OCI-LY7 (cell line): ENCODE measurements at regions not wholly inside any gene's neighbourhood (a gene's known extent, or its start where the extent isn't known, plus 50 kb on each side); places are given as distances from the start of the nearest gene placed in this dataset.

Experiments
- BruUV-seq: library from RNA; stranded (reverse); fragments of 400-500 nt; replicated peaks from 2 replicates; lab custom pipeline; 2021; lab: Mats Ljungman, UMichigan
- CTCF ChIA-PET: fragments of 300-600 bp; sonication (Branson Sonifier 250); formaldehyde crosslinking; loops from one replicate; lab custom pipeline; 2022; ENCODE audit warnings: antibody characterized with exemption; ENCODE audit not compliant: unreplicated experiment; lab: Charles Lee
- POLR2A ChIA-PET: fragments of 300-600 bp; sonication (Branson Sonifier 250); formaldehyde crosslinking; loops from one replicate; lab custom pipeline; 2022; ENCODE audit warnings: antibody characterized with exemption; lab: Charles Lee
- DNase-seq: peaks from one replicate; pipeline ENCODE4 v3.0.0-alpha.2; 2015; ENCODE audit warnings: low spot score
- H2AFZ ChIP-seq: fragments of 200-600 bp; sonication (generic), shearing (Covaris generic); 2 replicates; pipeline ENCODE4 v1.6.1; 2014; ENCODE audit warnings: mild to moderate bottlenecking, antibody characterized with exemption, low read length, moderate library complexity
- H3K27ac ChIP-seq: fragments of 200-600 bp; sonication (generic); 2 replicates; pipeline ENCODE4 v1.5.1; 2014; ENCODE audit warnings: mixed run types, low read depth, mild to moderate bottlenecking, moderate library complexity, low read length, inconsistent platforms; ENCODE audit not compliant: poor library complexity, severe bottlenecking
- H3K36me3 ChIP-seq: fragments of 200-600 bp; sonication (generic); 2 replicates; pipeline ENCODE4 v1.6.1; 2014; ENCODE audit warnings: mild to moderate bottlenecking, antibody characterized with exemption, low read length, moderate library complexity, mixed read lengths; ENCODE audit not compliant: insufficient read depth
- H3K4me1 ChIP-seq: fragments of 200-600 bp; sonication (generic); 2 replicates; pipeline ENCODE4 v1.5.1; 2014; ENCODE audit warnings: mild to moderate bottlenecking, low read length; ENCODE audit not compliant: insufficient read depth, poor library complexity, severe bottlenecking
- H3K4me2 ChIP-seq: fragments of 200-600 bp; sonication (generic); 2 replicates; pipeline ENCODE4 v1.6.1; 2014; ENCODE audit warnings: mild to moderate bottlenecking, low read length
- H3K4me3 ChIP-seq: fragments of 200-600 bp; sonication (generic); 2 replicates; pipeline ENCODE4 v1.5.1; 2014; ENCODE audit warnings: mild to moderate bottlenecking, low read depth, low read length; ENCODE audit not compliant: poor library complexity, severe bottlenecking
- H3K79me2 ChIP-seq: fragments of 200-600 bp; sonication (generic); 2 replicates; pipeline ENCODE4 v1.6.1; 2016; ENCODE audit warnings: low read depth, mild to moderate bottlenecking, low read length, moderate library complexity, mixed read lengths; ENCODE audit not compliant: insufficient read depth
- H3K9me2 ChIP-seq: fragments of 200-600 bp; sonication (generic); 2 replicates; pipeline ENCODE4 v1.6.1; 2016; ENCODE audit warnings: mild to moderate bottlenecking, low read length, mixed read lengths; ENCODE audit not compliant: insufficient read depth
- H3K9me3 ChIP-seq: fragments of 200-600 bp; sonication (generic); 2 replicates; pipeline ENCODE4 v1.6.1; 2014; ENCODE audit warnings: mild to moderate bottlenecking, mixed run types, low read length, mixed read lengths
- H4K20me1 ChIP-seq: fragments of 200-600 bp; sonication (generic); 2 replicates; pipeline ENCODE4 v1.6.1; 2014; ENCODE audit warnings: mild to moderate bottlenecking, antibody characterized with exemption, low read length, moderate library complexity, mixed read lengths; ENCODE audit not compliant: insufficient read depth
- CTCF ChIP-seq: fragments of 200-600 bp; sonication (generic); conservative IDR thresholded peaks from 2 replicates; pipeline ENCODE4 v1.5.1; 2014; ENCODE audit warnings: mild to moderate bottlenecking, antibody characterized with exemption, low read length, moderate library complexity, mixed read lengths
- EZH2phosphoT487 ChIP-seq: fragments of 200-600 bp; sonication (generic); IDR thresholded peaks from 2 replicates; pipeline ENCODE4 v1.6.1; 2018; ENCODE audit warnings: low read depth, borderline replicate concordance, mild to moderate bottlenecking, mixed run types, antibody characterized with exemption, low read length, moderate library complexity, mixed read lengths
- intact Hi-C: fragments of 100-400 bp; cut with micrococcal nuclease; formaldehyde crosslinking; loops from one replicate; pipeline ENCODE4 v1.10.0; 2022; ENCODE audit not compliant: unreplicated experiment

- Histone ChIP-seq H3K4me3 (no peak overlapping the region), H3K9me2 (no peaks in the 10 kb centered on the region), H3K27ac (no peak overlapping the region), H4K20me1 (no peaks in the 10 kb centered on the region), H3K36me3 (no peaks in the 10 kb centered on the region), H3K4me2 (no peak overlapping the region), H3K79me2 (no peaks in the 10 kb centered on the region), H2AFZ (no peak overlapping the region), H3K9me3 (no peaks in the 10 kb centered on the region), H3K4me1 (no peaks in the 10 kb centered on the region)
- intact Hi-C loops: no loop called here
- no TSS peak for BruUV-seq
- TF ChIP-seq CTCF: no peak
- TF ChIP-seq EZH2phosphoT487: no peak
- no peak for DNase-seq
- ChIA-PET CTCF (no interaction called here), POLR2A (no interaction called here)
Observed at GRCh38 chr11:91129596-91129995, 906.7 kb upstream of the CHORDC1 start.

- H3K27ac ChIP-seq: no peak overlapping the region
- BruUV-seq: no TSS peak
- H3K36me3 ChIP-seq: no peaks in the 10 kb centered on the region
- no peak for TF ChIP-seq EZH2phosphoT487
- no peak for TF ChIP-seq CTCF
- H3K4me1 ChIP-seq: no peaks in the 10 kb centered on the region
- H2AFZ ChIP-seq: no peak overlapping the region
- H3K79me2 ChIP-seq: no peaks in the 10 kb centered on the region
- ChIA-PET CTCF (no interaction called here), POLR2A (no interaction called here)
- H4K20me1 ChIP-seq: no peaks in the 10 kb centered on the region
- H3K9me2 ChIP-seq: no peaks in the 10 kb centered on the region
- H3K9me3 ChIP-seq: no peaks in the 10 kb centered on the region
- intact Hi-C loops: no loop called here
- no peak for DNase-seq
- no peak overlapping the region for H3K4me3 ChIP-seq
- H3K4me2 ChIP-seq: no peak overlapping the region
Observed at GRCh38 chr11:91124363-91124762, 901.5 kb upstream of the CHORDC1 start.

- no peaks in the 10 kb centered on the region for H3K4me1 ChIP-seq
- no peaks in the 10 kb centered on the region for H3K79me2 ChIP-seq
- no peaks in the 10 kb centered on the region for H3K9me2 ChIP-seq
- intact Hi-C loops: no loop called here
- no peak for TF ChIP-seq CTCF
- TF ChIP-seq EZH2phosphoT487: no peak
- no peaks in the 10 kb centered on the region for H4K20me1 ChIP-seq
- no peak for DNase-seq
- ChIA-PET POLR2A (no interaction called here), CTCF (no interaction called here)
- no peaks in the 10 kb centered on the region for H3K36me3 ChIP-seq
- H3K4me2 ChIP-seq: no peak overlapping the region
- H3K27ac ChIP-seq: no peak overlapping the region
- no peak overlapping the region for H3K4me3 ChIP-seq
- no peak overlapping the region for H2AFZ ChIP-seq
- no peaks in the 10 kb centered on the region for H3K9me3 ChIP-seq
- no TSS peak for BruUV-seq
Observed at GRCh38 chr11:91115116-91115515, 892.3 kb upstream of the CHORDC1 start.
